ENCODE measurements at regions not wholly inside any gene's neighbourhood (a gene's known extent, or its start where the extent isn't known, plus 50 kb on each side); places are given as distances from the start of the nearest gene placed in this dataset.

DNA sequence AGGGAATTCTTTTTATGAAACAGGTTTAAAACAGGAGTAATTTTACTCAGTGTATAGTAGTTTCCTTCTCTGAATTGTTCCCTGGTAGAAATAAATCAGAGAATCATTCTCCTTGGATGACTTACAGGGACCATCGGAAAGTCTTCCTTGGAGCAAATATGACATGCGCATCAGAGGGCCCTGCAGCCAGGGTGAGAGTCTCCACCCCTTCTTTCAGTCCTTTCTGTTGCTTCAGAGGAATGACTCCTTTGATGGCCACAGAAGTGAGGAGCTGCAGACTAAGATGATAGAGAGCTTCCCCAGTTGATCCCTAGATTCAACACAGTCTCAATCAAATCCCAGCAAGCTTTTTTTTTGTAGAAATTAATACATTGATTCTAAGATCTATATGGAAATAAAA, 294.8 kb upstream of the UMPS start:
- H3K36me3 ChIP-seq (ENCODE audit: control insufficient read depth, insufficient read depth, low read length), result no peaks in the 10 kb centered on the region
- in situ Hi-C loops (cut with HindIII; ENCODE audit: low pct_unique_long_range_greater_than_20kb, low sequenced_read_pairs), result no loop called here
- H3K9me3 ChIP-seq (ENCODE audit: control insufficient read depth, insufficient read depth, low read depth, low read length), result peaks cover 2% of the 10 kb centered on the region; the same call in 1 of the 2 replicates
- ATAC-seq, result no peak
- no peak overlapping the region for H3K4me3 ChIP-seq (ENCODE audit: low read depth in 2 of 2, low read length in 2 of 2)
- peaks cover 10% of the 10 kb centered on the region for H3K27me3 ChIP-seq (ENCODE audit: control insufficient read depth, insufficient read depth, low read length)
- DNase-seq (ENCODE audit: low read depth, low spot score), result no peak
- intact Hi-C loops (cut with micrococcal nuclease; ENCODE audit: unreplicated experiment), result no loop called here
- TF ChIP-seq SIN3A (IDR thresholded peaks at IDR 0.05; ENCODE audit: borderline replicate concordance, insufficient read depth, low read depth, low read length), result no peak
- TF ChIP-seq, protein P1, sequence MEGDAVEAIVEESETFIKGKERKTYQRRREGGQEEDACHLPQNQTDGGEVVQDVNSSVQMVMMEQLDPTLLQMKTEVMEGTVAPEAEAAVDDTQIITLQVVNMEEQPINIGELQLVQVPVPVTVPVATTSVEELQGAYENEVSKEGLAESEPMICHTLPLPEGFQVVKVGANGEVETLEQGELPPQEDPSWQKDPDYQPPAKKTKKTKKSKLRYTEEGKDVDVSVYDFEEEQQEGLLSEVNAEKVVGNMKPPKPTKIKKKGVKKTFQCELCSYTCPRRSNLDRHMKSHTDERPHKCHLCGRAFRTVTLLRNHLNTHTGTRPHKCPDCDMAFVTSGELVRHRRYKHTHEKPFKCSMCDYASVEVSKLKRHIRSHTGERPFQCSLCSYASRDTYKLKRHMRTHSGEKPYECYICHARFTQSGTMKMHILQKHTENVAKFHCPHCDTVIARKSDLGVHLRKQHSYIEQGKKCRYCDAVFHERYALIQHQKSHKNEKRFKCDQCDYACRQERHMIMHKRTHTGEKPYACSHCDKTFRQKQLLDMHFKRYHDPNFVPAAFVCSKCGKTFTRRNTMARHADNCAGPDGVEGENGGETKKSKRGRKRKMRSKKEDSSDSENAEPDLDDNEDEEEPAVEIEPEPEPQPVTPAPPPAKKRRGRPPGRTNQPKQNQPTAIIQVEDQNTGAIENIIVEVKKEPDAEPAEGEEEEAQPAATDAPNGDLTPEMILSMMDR (IDR thresholded peaks at IDR 0.05), result no peak
- TF ChIP-seq, protein P2, sequence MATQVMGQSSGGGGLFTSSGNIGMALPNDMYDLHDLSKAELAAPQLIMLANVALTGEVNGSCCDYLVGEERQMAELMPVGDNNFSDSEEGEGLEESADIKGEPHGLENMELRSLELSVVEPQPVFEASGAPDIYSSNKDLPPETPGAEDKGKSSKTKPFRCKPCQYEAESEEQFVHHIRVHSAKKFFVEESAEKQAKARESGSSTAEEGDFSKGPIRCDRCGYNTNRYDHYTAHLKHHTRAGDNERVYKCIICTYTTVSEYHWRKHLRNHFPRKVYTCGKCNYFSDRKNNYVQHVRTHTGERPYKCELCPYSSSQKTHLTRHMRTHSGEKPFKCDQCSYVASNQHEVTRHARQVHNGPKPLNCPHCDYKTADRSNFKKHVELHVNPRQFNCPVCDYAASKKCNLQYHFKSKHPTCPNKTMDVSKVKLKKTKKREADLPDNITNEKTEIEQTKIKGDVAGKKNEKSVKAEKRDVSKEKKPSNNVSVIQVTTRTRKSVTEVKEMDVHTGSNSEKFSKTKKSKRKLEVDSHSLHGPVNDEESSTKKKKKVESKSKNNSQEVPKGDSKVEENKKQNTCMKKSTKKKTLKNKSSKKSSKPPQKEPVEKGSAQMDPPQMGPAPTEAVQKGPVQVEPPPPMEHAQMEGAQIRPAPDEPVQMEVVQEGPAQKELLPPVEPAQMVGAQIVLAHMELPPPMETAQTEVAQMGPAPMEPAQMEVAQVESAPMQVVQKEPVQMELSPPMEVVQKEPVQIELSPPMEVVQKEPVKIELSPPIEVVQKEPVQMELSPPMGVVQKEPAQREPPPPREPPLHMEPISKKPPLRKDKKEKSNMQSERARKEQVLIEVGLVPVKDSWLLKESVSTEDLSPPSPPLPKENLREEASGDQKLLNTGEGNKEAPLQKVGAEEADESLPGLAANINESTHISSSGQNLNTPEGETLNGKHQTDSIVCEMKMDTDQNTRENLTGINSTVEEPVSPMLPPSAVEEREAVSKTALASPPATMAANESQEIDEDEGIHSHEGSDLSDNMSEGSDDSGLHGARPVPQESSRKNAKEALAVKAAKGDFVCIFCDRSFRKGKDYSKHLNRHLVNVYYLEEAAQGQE (IDR thresholded peaks at IDR 0.05; ENCODE audit: insufficient read depth in 1 of 2, low read depth in 2 of 2, low read length in 1 of 2), result no peak
- no peak for TF ChIP-seq TCF7L2 (IDR thresholded peaks at IDR 0.05; ENCODE audit: low read depth, low read length)
- no peak for TF ChIP-seq POLR2AphosphoS5 (IDR thresholded peaks at IDR 0.05; ENCODE audit: low read depth, low read length)
- no TSS peak for BruUV-seq (replicated peaks)
- no peak overlapping the region for H3K27ac ChIP-seq (ENCODE audit: low read length)
- ChIA-PET POLR2A (no interaction called here), CTCF (no interaction called here)
- H3K4me1 ChIP-seq (ENCODE audit: control insufficient read depth, insufficient read depth, low read length), result no peaks in the 10 kb centered on the region

- peaks cover 8% of the 10 kb centered on the region for H3K27me3 ChIP-seq (ENCODE audit: control insufficient read depth, insufficient read depth, low read length)
- intact Hi-C loops (cut with micrococcal nuclease; ENCODE audit: unreplicated experiment) (no loop called here), in situ Hi-C loops (cut with HindIII; ENCODE audit: low pct_unique_long_range_greater_than_20kb, low sequenced_read_pairs) (no loop called here)
- no peaks in the 10 kb centered on the region for H3K36me3 ChIP-seq (ENCODE audit: control insufficient read depth, insufficient read depth, low read length)
- DNase-seq (ENCODE audit: low read depth, low spot score), result no peak
- H3K9me3 ChIP-seq (ENCODE audit: control insufficient read depth, insufficient read depth, low read depth, low read length), result peaks cover 2% of the 10 kb centered on the region; the same call in 1 of the 2 replicates
- no peaks in the 10 kb centered on the region for H3K4me1 ChIP-seq (ENCODE audit: control insufficient read depth, insufficient read depth, low read length)
- ATAC-seq, result no peak
- ChIA-PET CTCF (no interaction called here), POLR2A (no interaction called here)
- BruUV-seq (replicated peaks), result no TSS peak
- TF ChIP-seq, protein P2 (IDR thresholded peaks at IDR 0.05; ENCODE audit: insufficient read depth in 1 of 2, low read depth in 2 of 2, low read length in 1 of 2), result no peak
- TF ChIP-seq TCF7L2 (IDR thresholded peaks at IDR 0.05; ENCODE audit: low read depth, low read length) (no peak), SIN3A (IDR thresholded peaks at IDR 0.05; ENCODE audit: borderline replicate concordance, insufficient read depth, low read depth, low read length) (no peak), POLR2AphosphoS5 (IDR thresholded peaks at IDR 0.05; ENCODE audit: low read depth, low read length) (no peak)
- TF ChIP-seq, protein P1 (IDR thresholded peaks at IDR 0.05), result no peak
- H3K4me3 ChIP-seq (ENCODE audit: low read depth in 2 of 2, low read length in 2 of 2), result no peak overlapping the region
- no peak overlapping the region for H3K27ac ChIP-seq (ENCODE audit: low read length)
Observed at GRCh38 chr3:124438813-124439212, 291.4 kb upstream of the UMPS start.
